HepG2 (cell line): ENCODE measurements at regions not wholly inside any gene's neighbourhood (a gene's known extent, or its start where the extent isn't known, plus 50 kb on each side); places are given as distances from the start of the nearest gene placed in this dataset.

Experiments
- ATAC-seq: fragments of 200-7000 bp; cut with Tn5 transposase; 3 replicates; pipeline ENCODE4 v1.9.1; 2020; ENCODE audit warnings: mild to moderate bottlenecking, moderate library complexity
- BruUV-seq: library from RNA; stranded (reverse); fragments of 400-500 nt; replicated peaks from 2 replicates; lab custom pipeline; 2021; lab: Mats Ljungman, UMichigan
- CTCF ChIA-PET: fragments of 300-600 bp; formaldehyde crosslinking; extraction: SDS; loops from one replicate; lab custom pipeline; 2021; ENCODE audit warnings: low total read pairs, inconsistent platforms, low intra/inter-chr PET ratio; lab: Yijun Ruan, JAX
- POLR2A ChIA-PET: fragments of 350-600 bp; sonication (Branson Sonifier 250); formaldehyde crosslinking; loops from one replicate; lab custom pipeline; 2020; ENCODE audit warnings: antibody characterized with exemption, inconsistent platforms; lab: Yijun Ruan, JAX
- DNase-seq: peaks from one replicate; pipeline ENCODE4 v3.0.0-alpha.2; 2015; ENCODE audit warnings: low spot score
- FAIRE-seq: peaks from 3 replicates; lab custom pipeline; 2011; peaks lifted over from hg19 to GRCh38; lab: Jason Lieb, UNC
- H2AFZ ChIP-seq: one replicate; pipeline ENCODE4 v1.6.1; 2011; ENCODE audit warnings: low read length, inconsistent platforms
- H3K27ac ChIP-seq: fragments of 300-600 bp; 3 replicates; pipeline ENCODE4 v1.8.0; 2011; ENCODE audit warnings: mixed run types, mild to moderate bottlenecking, mixed read lengths, low read length, inconsistent platforms; ENCODE audit not compliant: insufficient read depth; ENCODE audit errors: extremely low read length
- H3K27me3 ChIP-seq, 2 experiments: fragments of 200-600 bp in 1 of 2; 2 replicates in 1 of 2; 3 replicates in 1 of 2; pipeline versions ENCODE4 v1.6.0 to v1.8.0; 2011; ENCODE audit warnings: low read length in 2 of 2, mild to moderate bottlenecking in 2 of 2, moderate library complexity in 2 of 2, inconsistent platforms in 1 of 2; ENCODE audit not compliant: insufficient read depth in 2 of 2, control insufficient read depth in 1 of 2
- H3K36me3 ChIP-seq, 2 experiments: fragments of 200-600 bp in 1 of 2; replicated peaks in 1 of 2; 2 replicates in 1 of 2; 3 replicates in 1 of 2; pipeline versions ENCODE4 v1.5.1 to v1.8.0; 2011; ENCODE audit warnings: low read length in 2 of 2, inconsistent platforms in 1 of 2; ENCODE audit not compliant: insufficient read depth in 2 of 2, control insufficient read depth in 1 of 2
- H3K4me1 ChIP-seq: 2 replicates; pipeline ENCODE4 v1.5.1; 2012; ENCODE audit warnings: low read length, inconsistent platforms; ENCODE audit not compliant: insufficient read depth
- H3K4me2 ChIP-seq: 2 replicates; pipeline ENCODE4 v1.6.0; 2011; ENCODE audit warnings: low read depth, low read length, inconsistent platforms
- H3K4me3 ChIP-seq, 3 experiments: fragments of 200-600 bp in 1 of 3; sonication (generic), shearing (Covaris generic) in 1 of 3; replicated peaks in 1 of 3; 2 replicates each; pipeline ENCODE4 v1.5.1; 2011 to 2016; ENCODE audit warnings: low read length in 3 of 3, inconsistent platforms in 2 of 3, low read depth in 2 of 3, mild to moderate bottlenecking in 2 of 3, control low read depth in 1 of 3, mixed read lengths in 1 of 3; ENCODE audit not compliant: insufficient read depth in 1 of 3
- H3K79me2 ChIP-seq: one replicate; pipeline ENCODE4 v1.6.1; 2011; ENCODE audit warnings: low read length, inconsistent platforms; ENCODE audit not compliant: insufficient read depth
- H3K9ac ChIP-seq: 2 replicates; pipeline ENCODE4 v1.6.0; 2011; ENCODE audit warnings: mild to moderate bottlenecking, low read depth, low read length, inconsistent platforms; ENCODE audit not compliant: insufficient read depth
- H3K9me3 ChIP-seq: 2 replicates; pipeline ENCODE4 v1.5.1; 2012; ENCODE audit warnings: mild to moderate bottlenecking, low read length
- H4K20me1 ChIP-seq: 2 replicates; pipeline ENCODE4 v1.6.0; 2011; ENCODE audit warnings: inconsistent platforms, mild to moderate bottlenecking, low read length, moderate library complexity; ENCODE audit not compliant: insufficient read depth
- CEBPB ChIP-seq: IDR thresholded peaks from 2 replicates; pipeline ENCODE4 v1.6.1; 2011; ENCODE audit warnings: low read depth, low read length, improper control_type of control experiment, borderline replicate concordance
- GFI1 ChIP-seq: sonication (generic); formaldehyde crosslinking; IDR thresholded peaks from 2 replicates; pipeline ENCODE4 v1.5.0; 2020; ENCODE audit warnings: missing genetic modification reagents, mild to moderate bottlenecking, borderline replicate concordance
- MAFK ChIP-seq, 2 experiments: IDR thresholded peaks in 1 of 2; conservative IDR thresholded peaks in 1 of 2; 2 replicates each; pipeline ENCODE4 v1.6.1; 2011; ENCODE audit warnings: improper control_type of control experiment in 2 of 2, low read length in 2 of 2
- MIXL1 ChIP-seq: IDR thresholded peaks from 2 replicates; pipeline ENCODE4 v1.6.1; 2016
- MZF1 ChIP-seq: sonication (generic); formaldehyde crosslinking; IDR thresholded peaks from 2 replicates; pipeline ENCODE4 v1.8.1; 2023; ENCODE audit warnings: mild to moderate bottlenecking, missing genetic modification reagents, borderline replicate concordance
- NFIC ChIP-seq: IDR thresholded peaks from 2 replicates; pipeline ENCODE4 v1.6.1; 2012; ENCODE audit warnings: mild to moderate bottlenecking, low read length, inconsistent platforms
- PHF8 ChIP-seq: sonication (generic); formaldehyde crosslinking; IDR thresholded peaks from 2 replicates; pipeline ENCODE4 v1.5.0; 2020; ENCODE audit warnings: missing genetic modification reagents
- STAG1 ChIP-seq: sonication (generic); formaldehyde crosslinking; IDR thresholded peaks from 2 replicates; pipeline ENCODE4 v1.4.0; 2020; ENCODE audit warnings: missing genetic modification reagents
- TEAD2 ChIP-seq: sonication (generic); formaldehyde crosslinking; IDR thresholded peaks from 2 replicates; pipeline ENCODE4 v1.9.0; 2021; ENCODE audit warnings: missing genetic modification reagents
- ZNF10 ChIP-seq: sonication (generic); formaldehyde crosslinking; IDR thresholded peaks from 2 replicates; pipeline ENCODE4 v1.4.0; 2020; ENCODE audit warnings: mild to moderate bottlenecking, low read depth, missing genetic modification reagents, borderline replicate concordance
- ZNF17 ChIP-seq: sonication (generic); formaldehyde crosslinking; IDR thresholded peaks from 2 replicates; pipeline ENCODE4 v1.5.0; 2020; ENCODE audit warnings: mild to moderate bottlenecking, missing genetic modification reagents
- ZNF18 ChIP-seq: sonication (generic); formaldehyde crosslinking; IDR thresholded peaks from 2 replicates; pipeline ENCODE4 v1.8.0; 2022; ENCODE audit warnings: mild to moderate bottlenecking, missing genetic modification reagents; ENCODE audit not compliant: insufficient replicate concordance
- ZNF781 ChIP-seq: sonication (generic); formaldehyde crosslinking; IDR thresholded peaks from 2 replicates; pipeline ENCODE4 v1.5.1; 2020; ENCODE audit warnings: borderline replicate concordance, mild to moderate bottlenecking, missing genetic modification reagents; ENCODE audit errors: not compliant biosample characterization
- ZSCAN21 ChIP-seq: sonication (generic); formaldehyde crosslinking; IDR thresholded peaks from 2 replicates; pipeline ENCODE4 v1.8.0; 2022; ENCODE audit warnings: mild to moderate bottlenecking, missing genetic modification reagents, moderate library complexity, borderline replicate concordance
- ZSCAN9 ChIP-seq: IDR thresholded peaks from 2 replicates; pipeline ENCODE4 v1.6.1; 2016; ENCODE audit warnings: borderline replicate concordance
- WGBS: methylation state at CpG from one replicate; pipeline ENCODE4 v1.1.6; 2017; ENCODE audit warnings: low lambda C conversion rate; 5-methylcytosine and 5-hydroxymethylcytosine counted together
- in situ Hi-C: cut with HindIII; loops from 2 replicates; pipeline ENCODE4 v1.10.0; 2017; ENCODE audit warnings: low pct_unique_long_range_greater_than_20kb; ENCODE audit not compliant: extremely low pct_ligation_motif_present
- intact Hi-C: fragments of 100-400 bp; cut with micrococcal nuclease; formaldehyde crosslinking; loops from one replicate; pipeline ENCODE4 v1.10.0; 2022; ENCODE audit not compliant: unreplicated experiment

GRCh38 chr7:145916776-145917175 lies 199.8 kb upstream of the CNTNAP2 start:
- FAIRE-seq = no peak

GRCh38 chr7:145915679-145916078 lies 200.9 kb upstream of the CNTNAP2 start:
- H2AFZ ChIP-seq = no peak overlapping the region
- no peak overlapping the region for H3K4me2 ChIP-seq
- H3K36me3 ChIP-seq = no peaks in the 10 kb centered on the region
- TF ChIP-seq MIXL1 (no peak), CEBPB (no peak), MZF1 (no peak), ZSCAN9 (no peak), PHF8 (CRISPR knock-in tag) (no peak), GFI1 (CRISPR knock-in tag) (no peak), STAG1 (no peak), TEAD2 (CRISPR knock-in tag) (no peak), ZNF17 (CRISPR knock-in tag) (no peak), ZNF781 (no peak), ZSCAN21 (no peak), NFIC (no peak), ZNF10 (CRISPR knock-in tag) (no peak)
- no TSS peak for BruUV-seq
- H3K27me3 ChIP-seq = no peaks in the 10 kb centered on the region; a peak in 1 of 5 replicates
- FAIRE-seq (no peak), ATAC-seq (no peak), DNase-seq (no peak)
- CTCF ChIA-PET = no interaction called here
- POLR2A ChIA-PET = no interaction called here
- in situ Hi-C loops = no loop called here
- 3% methylated on average over 2 of the region's 2 CpGs for WGBS
- H3K4me1 ChIP-seq = no peaks in the 10 kb centered on the region
- H3K79me2 ChIP-seq = no peaks in the 10 kb centered on the region
- no peaks in the 10 kb centered on the region for H4K20me1 ChIP-seq
- no peak overlapping the region for H3K27ac ChIP-seq
- H3K9me3 ChIP-seq = peaks cover 91% of the 10 kb centered on the region
- H3K9ac ChIP-seq = no peak overlapping the region
- intact Hi-C loops = no loop called here
- H3K4me3 ChIP-seq = no peak overlapping the region

More at GRCh38 chr7:145916776-145917175, 199.8 kb upstream of the CNTNAP2 start:
- H4K20me1 ChIP-seq = no peaks in the 10 kb centered on the region
- H3K4me1 ChIP-seq = no peaks in the 10 kb centered on the region
- ATAC-seq (no peak), DNase-seq (no peak)
- H3K9me3 ChIP-seq = peaks cover 93% of the 10 kb centered on the region
- H2AFZ ChIP-seq = no peak overlapping the region
- TF ChIP-seq MAFK (conservative IDR thresholded peaks at IDR 0.05 in 1 of 2, IDR thresholded peaks at IDR 0.05 in 1 of 2; ENCODE audit: low read length in 2 of 2) = peak; percentile 1 to 21; a peak in 1 of 4 replicates
- no peak for TF ChIP-seq ZNF18 (CRISPR knock-in tag)
- H3K27me3 ChIP-seq = no peaks in the 10 kb centered on the region; a peak in 1 of 5 replicates
- BruUV-seq = no TSS peak
- no peak overlapping the region for H3K9ac ChIP-seq
- H3K36me3 ChIP-seq = no peaks in the 10 kb centered on the region
- H3K4me3 ChIP-seq = no peak overlapping the region
- no peaks in the 10 kb centered on the region for H3K79me2 ChIP-seq
- no peak overlapping the region for H3K4me2 ChIP-seq
- CTCF ChIA-PET = no interaction called here
- intact Hi-C loops (no loop called here), in situ Hi-C loops (no loop called here)
- POLR2A ChIA-PET = no interaction called here
- H3K27ac ChIP-seq = no peak overlapping the region
- WGBS = 23% methylated on average over 6 of the region's 8 CpGs
